ENCODE measurements at regions not wholly inside any gene's neighbourhood (a gene's known extent, or its start where the extent isn't known, plus 50 kb on each side); places are given as distances from the start of the nearest gene placed in this dataset.

DNA sequence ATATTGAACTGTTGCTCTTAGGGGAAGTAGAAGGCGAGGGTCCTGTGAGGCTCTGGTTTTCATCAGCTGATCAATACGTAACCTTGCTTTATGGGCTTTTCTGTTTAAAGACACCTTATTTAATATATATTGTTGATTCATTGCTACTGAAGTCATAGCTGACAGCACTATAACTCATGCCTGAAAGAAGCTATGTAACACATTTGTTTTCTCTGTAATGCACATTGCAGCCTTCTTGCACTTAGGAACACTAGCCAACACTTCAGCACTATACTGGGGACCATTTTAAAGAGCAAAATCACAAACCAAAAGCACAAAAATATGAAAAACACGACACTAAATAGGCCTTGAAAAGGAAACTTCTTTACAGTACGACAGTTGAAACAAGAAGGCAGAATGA is 135.7 kb downstream of the TTC6 start:
- no peak for TF ChIP-seq EZH2phosphoT487 (IDR thresholded peaks at IDR 0.05; ENCODE audit: borderline replicate concordance, low read depth, low read length)
- TF ChIP-seq, protein P1, sequence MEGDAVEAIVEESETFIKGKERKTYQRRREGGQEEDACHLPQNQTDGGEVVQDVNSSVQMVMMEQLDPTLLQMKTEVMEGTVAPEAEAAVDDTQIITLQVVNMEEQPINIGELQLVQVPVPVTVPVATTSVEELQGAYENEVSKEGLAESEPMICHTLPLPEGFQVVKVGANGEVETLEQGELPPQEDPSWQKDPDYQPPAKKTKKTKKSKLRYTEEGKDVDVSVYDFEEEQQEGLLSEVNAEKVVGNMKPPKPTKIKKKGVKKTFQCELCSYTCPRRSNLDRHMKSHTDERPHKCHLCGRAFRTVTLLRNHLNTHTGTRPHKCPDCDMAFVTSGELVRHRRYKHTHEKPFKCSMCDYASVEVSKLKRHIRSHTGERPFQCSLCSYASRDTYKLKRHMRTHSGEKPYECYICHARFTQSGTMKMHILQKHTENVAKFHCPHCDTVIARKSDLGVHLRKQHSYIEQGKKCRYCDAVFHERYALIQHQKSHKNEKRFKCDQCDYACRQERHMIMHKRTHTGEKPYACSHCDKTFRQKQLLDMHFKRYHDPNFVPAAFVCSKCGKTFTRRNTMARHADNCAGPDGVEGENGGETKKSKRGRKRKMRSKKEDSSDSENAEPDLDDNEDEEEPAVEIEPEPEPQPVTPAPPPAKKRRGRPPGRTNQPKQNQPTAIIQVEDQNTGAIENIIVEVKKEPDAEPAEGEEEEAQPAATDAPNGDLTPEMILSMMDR (conservative IDR thresholded peaks at IDR 0.05; ENCODE audit: low read length), result no peak
- H3K27ac ChIP-seq (ENCODE audit: low read depth, low read length, poor library complexity, severe bottlenecking), result no peak overlapping the region
- no peaks in the 10 kb centered on the region for H4K20me1 ChIP-seq (ENCODE audit: insufficient read depth, low read length)
- intact Hi-C loops (cut with micrococcal nuclease; ENCODE audit: unreplicated experiment), result no loop called here
- no peak overlapping the region for H3K4me2 ChIP-seq (ENCODE audit: low read length)
- H3K9me3 ChIP-seq (ENCODE audit: low read length), result no peaks in the 10 kb centered on the region
- POLR2A ChIA-PET, result interaction anchor here (0.8 kb wide), 1 partner anchor 11 kb away, joined by 5 read pairs; no protein-coding TSS in a partner anchor
- no TSS peak for BruUV-seq (replicated peaks)
- H3K79me2 ChIP-seq (ENCODE audit: insufficient read depth, low read depth, low read length), result no peaks in the 10 kb centered on the region
- H2AFZ ChIP-seq (ENCODE audit: low read length), result no peak overlapping the region
- H3K4me3 ChIP-seq (ENCODE audit: low read depth, low read length, poor library complexity, severe bottlenecking), result no peak overlapping the region
- no peak for DNase-seq (ENCODE audit: low spot score)
- H3K36me3 ChIP-seq (ENCODE audit: insufficient read depth, low read length), result no peaks in the 10 kb centered on the region
- CTCF ChIA-PET (ENCODE audit: unreplicated experiment), result no interaction called here
- no peaks in the 10 kb centered on the region for H3K4me1 ChIP-seq (ENCODE audit: insufficient read depth, low read length, poor library complexity, severe bottlenecking)
- H3K9me2 ChIP-seq (ENCODE audit: insufficient read depth, low read length), result no peaks in the 10 kb centered on the region

DNA sequence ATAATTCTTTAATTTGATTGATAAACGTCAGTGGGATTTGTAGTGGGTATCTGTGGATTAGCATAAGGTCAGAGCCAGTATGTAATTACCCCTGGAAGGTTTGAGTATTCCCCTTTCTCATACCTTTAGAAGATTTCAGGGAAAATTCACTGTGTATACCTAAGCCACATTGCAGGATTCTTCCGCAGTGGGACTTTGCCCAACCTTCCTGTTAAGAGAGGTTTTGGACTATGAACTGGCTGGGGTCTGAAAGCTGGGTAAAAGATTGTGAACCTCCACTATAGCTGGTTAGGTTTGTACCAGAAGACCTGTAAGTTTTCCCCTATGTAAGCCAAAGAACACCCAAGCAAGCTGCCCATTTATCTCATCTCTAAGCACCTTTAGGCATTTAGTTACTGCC is 150.2 kb downstream of the TTC6 start:
- Histone ChIP-seq H3K4me3 (ENCODE audit: low read depth, low read length, poor library complexity, severe bottlenecking) (no peak overlapping the region), H3K9me2 (ENCODE audit: insufficient read depth, low read length) (no peaks in the 10 kb centered on the region), H3K4me1 (ENCODE audit: insufficient read depth, low read length, poor library complexity, severe bottlenecking) (no peaks in the 10 kb centered on the region), H4K20me1 (ENCODE audit: insufficient read depth, low read length) (no peaks in the 10 kb centered on the region), H3K79me2 (ENCODE audit: insufficient read depth, low read depth, low read length) (no peaks in the 10 kb centered on the region), H3K36me3 (ENCODE audit: insufficient read depth, low read length) (no peaks in the 10 kb centered on the region), H3K4me2 (ENCODE audit: low read length) (no peak overlapping the region), H2AFZ (ENCODE audit: low read length) (no peak overlapping the region), H3K27ac (ENCODE audit: low read depth, low read length, poor library complexity, severe bottlenecking) (no peak overlapping the region), H3K9me3 (ENCODE audit: low read length) (no peaks in the 10 kb centered on the region)
- intact Hi-C loops (cut with micrococcal nuclease; ENCODE audit: unreplicated experiment), result no loop called here
- ChIA-PET POLR2A (no interaction called here), CTCF (ENCODE audit: unreplicated experiment) (no interaction called here)
- TF ChIP-seq, protein P1 (conservative IDR thresholded peaks at IDR 0.05; ENCODE audit: low read length), result no peak
- no peak for TF ChIP-seq EZH2phosphoT487 (IDR thresholded peaks at IDR 0.05; ENCODE audit: borderline replicate concordance, low read depth, low read length)
- DNase-seq (ENCODE audit: low spot score), result no peak
- BruUV-seq (replicated peaks), result no TSS peak

DNA sequence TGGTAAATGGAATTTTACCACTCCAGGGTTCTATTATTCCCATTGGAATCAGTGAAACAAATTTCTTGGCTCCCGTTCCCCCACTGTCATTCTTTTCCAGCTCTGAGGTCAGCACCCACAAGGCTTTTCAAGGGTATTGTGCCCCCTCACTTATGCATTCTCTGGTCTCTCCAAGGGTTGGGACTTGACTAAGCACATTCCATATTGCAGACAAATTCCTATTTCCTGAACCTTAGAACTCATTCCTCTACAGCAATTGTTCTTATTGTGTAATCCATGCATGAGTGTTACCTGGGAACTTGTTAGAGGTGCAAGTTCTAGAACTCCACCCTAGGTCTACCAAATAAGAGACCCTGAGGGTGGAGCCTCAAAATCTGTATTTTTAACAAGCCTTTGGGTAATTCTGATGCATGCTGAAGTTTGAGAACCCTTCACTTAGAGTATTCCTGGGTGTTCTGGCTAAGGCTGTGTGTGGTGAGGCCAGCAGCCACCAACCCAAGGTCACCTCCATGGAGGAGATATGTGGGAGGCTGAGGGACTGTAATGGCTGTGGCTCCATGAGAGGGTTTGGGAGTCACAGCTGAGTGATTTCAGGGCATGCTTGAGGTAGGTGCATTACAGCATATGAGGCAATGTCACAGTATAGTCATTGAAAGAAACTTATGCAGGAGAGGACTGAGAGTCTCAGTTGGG is 150.9 kb downstream of the TTC6 start:
- no peaks in the 10 kb centered on the region for H3K9me3 ChIP-seq (ENCODE audit: low read length)
- H2AFZ ChIP-seq (ENCODE audit: low read length), result no peak overlapping the region
- H3K36me3 ChIP-seq (ENCODE audit: insufficient read depth, low read length), result no peaks in the 10 kb centered on the region
- H3K79me2 ChIP-seq (ENCODE audit: insufficient read depth, low read depth, low read length), result no peaks in the 10 kb centered on the region
- CTCF ChIA-PET (ENCODE audit: unreplicated experiment), result no interaction called here
- H3K4me3 ChIP-seq (ENCODE audit: low read depth, low read length, poor library complexity, severe bottlenecking), result no peak overlapping the region
- no peak overlapping the region for H3K27ac ChIP-seq (ENCODE audit: low read depth, low read length, poor library complexity, severe bottlenecking)
- H4K20me1 ChIP-seq (ENCODE audit: insufficient read depth, low read length), result no peaks in the 10 kb centered on the region
- no peak overlapping the region for H3K4me2 ChIP-seq (ENCODE audit: low read length)
- no peak for DNase-seq (ENCODE audit: low spot score)
- no peaks in the 10 kb centered on the region for H3K4me1 ChIP-seq (ENCODE audit: insufficient read depth, low read length, poor library complexity, severe bottlenecking)
- POLR2A ChIA-PET, result no interaction called here
- intact Hi-C loops (cut with micrococcal nuclease; ENCODE audit: unreplicated experiment), result no loop called here
- TF ChIP-seq, protein P1 (conservative IDR thresholded peaks at IDR 0.05; ENCODE audit: low read length), result no peak
- no peak for TF ChIP-seq EZH2phosphoT487 (IDR thresholded peaks at IDR 0.05; ENCODE audit: borderline replicate concordance, low read depth, low read length)
- no TSS peak for BruUV-seq (replicated peaks)
- H3K9me2 ChIP-seq (ENCODE audit: insufficient read depth, low read length), result no peaks in the 10 kb centered on the region
